ENCODE measurements at regions not wholly inside any gene's neighbourhood (a gene's known extent, or its start where the extent isn't known, plus 50 kb on each side); places are given as distances from the start of the nearest gene placed in this dataset.

- no peak for TF ChIP-seq CTCF (IDR thresholded peaks at IDR 0.05; ENCODE audit: extremely low read depth, insufficient read depth, missing control alignments)
- in situ Hi-C loops (cut with MboI; ENCODE audit: low pct_unique_long_range_greater_than_20kb, low sequenced_read_pairs, unreplicated experiment): no loop called here
- no peak for DNase-seq (ENCODE audit: low spot score)
These were observed 438.8 kb upstream of the USP15 start for GRCh38 chr12:61821381-61821780.

DNA sequence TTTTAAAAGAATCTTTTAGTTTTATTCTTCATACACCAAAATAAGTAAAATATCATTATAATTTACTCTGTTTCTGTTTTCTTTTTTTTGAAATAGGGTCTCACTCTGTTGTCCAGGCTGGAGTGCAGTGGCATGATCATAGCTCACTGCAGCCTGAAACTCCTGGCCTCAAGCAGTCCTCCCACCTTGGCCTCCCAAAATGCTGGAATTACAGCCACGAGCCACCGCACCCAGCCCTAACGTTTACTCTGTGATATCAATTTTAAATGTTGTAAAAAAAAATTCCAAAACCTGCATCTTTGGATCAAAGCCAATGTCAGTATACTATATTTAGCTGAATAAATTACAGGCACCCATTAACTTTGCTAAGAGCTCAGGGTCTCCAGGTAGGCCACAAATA, 437.1 kb upstream of the USP15 start:
- no peak for DNase-seq (ENCODE audit: low spot score)
- TF ChIP-seq CTCF (IDR thresholded peaks at IDR 0.05; ENCODE audit: extremely low read depth, insufficient read depth, missing control alignments): no peak
- in situ Hi-C loops (cut with MboI; ENCODE audit: low pct_unique_long_range_greater_than_20kb, low sequenced_read_pairs, unreplicated experiment): no loop called here

DNA sequence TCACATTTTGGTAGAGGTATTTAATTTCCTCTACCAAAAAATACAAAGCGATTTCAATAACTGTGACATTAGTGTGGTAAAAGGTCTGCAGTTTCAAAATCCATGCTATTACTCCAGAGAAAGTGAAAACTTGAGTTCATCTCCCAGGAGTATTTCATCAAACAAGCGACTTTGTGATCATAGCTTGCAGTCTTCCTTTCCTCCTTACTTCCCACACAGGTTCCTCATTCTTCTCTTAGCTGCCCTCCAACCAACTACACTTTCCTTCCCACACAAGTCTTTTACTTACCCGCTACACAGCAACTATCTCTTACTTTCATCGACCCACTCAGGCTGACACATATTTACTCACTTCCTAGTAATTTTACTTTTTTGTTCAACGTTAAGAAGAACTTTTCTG, 413.4 kb upstream of the USP15 start:
- no peak for TF ChIP-seq CTCF (IDR thresholded peaks at IDR 0.05; ENCODE audit: extremely low read depth, insufficient read depth, missing control alignments)
- DNase-seq (ENCODE audit: low spot score): no peak
- in situ Hi-C loops (cut with MboI; ENCODE audit: low pct_unique_long_range_greater_than_20kb, low sequenced_read_pairs, unreplicated experiment): no loop called here

DNA sequence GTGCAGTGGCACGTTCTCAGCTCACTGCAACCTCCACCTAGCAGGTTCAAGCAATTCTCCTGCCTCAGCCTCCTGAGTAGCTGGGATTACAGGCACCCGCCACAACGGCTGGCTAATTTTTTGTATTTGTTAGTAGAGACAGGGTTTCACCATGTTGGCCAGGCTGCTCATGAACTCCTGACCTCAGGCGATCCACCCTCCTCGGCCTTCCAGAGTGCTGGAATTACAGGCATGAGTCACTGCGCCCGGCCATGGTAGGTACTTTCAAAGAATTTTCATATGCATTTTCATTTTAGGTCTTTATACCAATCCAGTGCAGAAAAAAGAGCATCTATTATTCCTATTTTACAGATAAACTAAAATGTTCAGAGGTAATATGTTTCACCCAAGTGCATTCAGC, 411.3 kb upstream of the USP15 start:
- in situ Hi-C loops (cut with MboI; ENCODE audit: low pct_unique_long_range_greater_than_20kb, low sequenced_read_pairs, unreplicated experiment): no loop called here
- no peak for TF ChIP-seq CTCF (IDR thresholded peaks at IDR 0.05; ENCODE audit: extremely low read depth, insufficient read depth, missing control alignments)
- DNase-seq (ENCODE audit: low spot score): no peak

DNA sequence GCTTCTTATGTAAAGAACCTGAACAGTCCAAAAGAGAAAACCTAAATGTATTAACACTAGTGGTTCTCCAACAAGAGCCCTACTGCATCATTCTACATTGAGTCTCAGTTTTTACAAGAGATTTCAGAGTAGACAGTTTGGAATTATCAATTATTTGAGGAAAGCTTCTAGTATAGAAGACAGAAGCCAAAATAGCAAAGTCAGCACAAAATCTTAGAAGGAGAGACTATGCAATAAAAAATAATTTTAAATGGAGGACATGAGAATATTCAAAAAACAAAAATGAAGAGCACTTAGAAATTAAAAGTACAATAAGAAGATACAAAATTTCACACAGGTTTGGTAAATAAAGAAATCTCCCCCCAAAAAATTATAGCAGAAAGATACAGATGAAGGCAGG, 406.3 kb upstream of the USP15 start:
- in situ Hi-C loops (cut with MboI; ENCODE audit: low pct_unique_long_range_greater_than_20kb, low sequenced_read_pairs, unreplicated experiment): no loop called here
- DNase-seq (ENCODE audit: low spot score): no peak
- TF ChIP-seq CTCF (IDR thresholded peaks at IDR 0.05; ENCODE audit: extremely low read depth, insufficient read depth, missing control alignments): no peak

DNA sequence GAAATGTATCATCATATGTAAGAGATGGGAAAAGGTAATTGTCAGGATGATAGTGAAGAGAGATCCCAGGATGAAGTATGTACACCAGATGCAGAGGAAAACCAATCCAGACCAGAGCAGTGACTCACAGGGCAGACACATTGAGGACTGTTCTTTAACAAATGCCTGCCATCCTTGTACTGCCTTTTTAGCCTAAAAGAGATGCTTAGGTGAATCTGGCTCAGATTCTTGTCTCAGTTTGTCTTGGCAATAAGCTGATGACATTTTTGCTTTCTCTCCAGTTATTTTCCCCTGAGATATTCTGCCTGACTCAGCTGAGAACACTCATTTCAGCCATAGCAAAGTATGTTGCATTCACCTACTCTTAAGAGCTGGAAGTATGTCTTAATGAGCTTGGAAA, 405.3 kb upstream of the USP15 start:
- in situ Hi-C loops (cut with MboI; ENCODE audit: low pct_unique_long_range_greater_than_20kb, low sequenced_read_pairs, unreplicated experiment): no loop called here
- DNase-seq (ENCODE audit: low spot score): no peak
- no peak for TF ChIP-seq CTCF (IDR thresholded peaks at IDR 0.05; ENCODE audit: extremely low read depth, insufficient read depth, missing control alignments)

- no peak for DNase-seq (ENCODE audit: low spot score)
- no peak for TF ChIP-seq CTCF (IDR thresholded peaks at IDR 0.05; ENCODE audit: extremely low read depth, insufficient read depth, missing control alignments)
- in situ Hi-C loops (cut with MboI; ENCODE audit: low pct_unique_long_range_greater_than_20kb, low sequenced_read_pairs, unreplicated experiment): no loop called here
These were observed 402.2 kb upstream of the USP15 start for GRCh38 chr12:61857968-61858367.
